C4-2B (cell line): ENCODE measurements at regions not wholly inside any gene's neighbourhood (a gene's known extent, or its start where the extent isn't known, plus 50 kb on each side); places are given as distances from the start of the nearest gene placed in this dataset.

Experiments
- ZFX ChIP-seq: fragments of 450-650 bp; IDR thresholded peaks from 2 replicates; pipeline ENCODE4 v1.6.1; 2017
- TF ChIP-seq, protein P1 (sequence below): fragments of 450-650 bp; conservative IDR thresholded peaks from 2 replicates; pipeline ENCODE4 v1.5.1; 2017; ENCODE audit warnings: mild to moderate bottlenecking

DNA sequence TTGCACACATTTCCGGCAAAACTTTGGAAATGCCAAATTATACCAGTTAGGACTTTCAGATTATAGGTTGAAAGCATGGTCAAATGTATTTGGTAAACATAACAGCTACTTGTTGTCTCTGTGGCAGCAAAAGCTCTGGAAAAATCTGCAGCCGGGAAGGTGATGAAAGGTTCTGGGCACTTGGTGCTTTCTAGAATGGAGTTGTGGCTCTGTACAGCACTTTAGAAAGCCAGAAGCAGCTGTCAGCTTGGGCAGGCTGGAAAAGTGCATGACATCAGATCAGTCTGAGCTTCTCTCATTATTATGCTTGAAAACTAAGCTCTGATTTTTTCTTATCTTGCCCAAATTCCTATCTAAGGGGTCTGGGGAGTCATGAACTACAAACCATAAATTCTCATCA is 118.6 kb upstream of the MAST4 start:
- TF ChIP-seq, protein P1, sequence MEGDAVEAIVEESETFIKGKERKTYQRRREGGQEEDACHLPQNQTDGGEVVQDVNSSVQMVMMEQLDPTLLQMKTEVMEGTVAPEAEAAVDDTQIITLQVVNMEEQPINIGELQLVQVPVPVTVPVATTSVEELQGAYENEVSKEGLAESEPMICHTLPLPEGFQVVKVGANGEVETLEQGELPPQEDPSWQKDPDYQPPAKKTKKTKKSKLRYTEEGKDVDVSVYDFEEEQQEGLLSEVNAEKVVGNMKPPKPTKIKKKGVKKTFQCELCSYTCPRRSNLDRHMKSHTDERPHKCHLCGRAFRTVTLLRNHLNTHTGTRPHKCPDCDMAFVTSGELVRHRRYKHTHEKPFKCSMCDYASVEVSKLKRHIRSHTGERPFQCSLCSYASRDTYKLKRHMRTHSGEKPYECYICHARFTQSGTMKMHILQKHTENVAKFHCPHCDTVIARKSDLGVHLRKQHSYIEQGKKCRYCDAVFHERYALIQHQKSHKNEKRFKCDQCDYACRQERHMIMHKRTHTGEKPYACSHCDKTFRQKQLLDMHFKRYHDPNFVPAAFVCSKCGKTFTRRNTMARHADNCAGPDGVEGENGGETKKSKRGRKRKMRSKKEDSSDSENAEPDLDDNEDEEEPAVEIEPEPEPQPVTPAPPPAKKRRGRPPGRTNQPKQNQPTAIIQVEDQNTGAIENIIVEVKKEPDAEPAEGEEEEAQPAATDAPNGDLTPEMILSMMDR, result no peak
- TF ChIP-seq ZFX, result no peak
